ENCODE measurements at regions not wholly inside any gene's neighbourhood (a gene's known extent, or its start where the extent isn't known, plus 50 kb on each side); places are given as distances from the start of the nearest gene placed in this dataset.
"Not testable (repeated sequence)": the region's sequence is repeated elsewhere in the genome, so short reads cannot be mapped to it uniquely, and the experiment has no call there.

DNA sequence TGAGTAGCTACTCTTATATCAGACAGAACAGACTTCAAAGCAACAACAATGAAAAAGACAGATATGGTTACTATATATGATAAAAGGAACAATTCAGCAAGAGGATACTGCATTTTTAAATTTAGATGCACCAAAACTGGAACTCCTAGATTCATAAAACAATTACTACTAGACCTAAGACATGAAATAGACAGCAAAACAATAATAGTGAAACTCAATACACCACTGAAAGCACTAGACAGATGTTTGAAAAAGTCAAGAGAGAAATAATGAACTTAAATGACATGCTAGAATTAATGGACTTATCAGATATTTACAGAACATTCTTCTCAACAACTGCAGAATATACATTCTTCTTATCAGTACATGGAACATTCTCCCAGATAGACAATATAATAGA, 99.5 kb upstream of the ITM2A start:
- Histone ChIP-seq H3K4me3 (ENCODE audit: low read length) (no peak overlapping the region), H3K4me2 (ENCODE audit: low read length) (no peak overlapping the region), H3K27ac (ENCODE audit: low read length) (no peak overlapping the region), H3F3A (ENCODE audit: low read length, unreplicated experiment) (no peaks in the 10 kb centered on the region), H4K20me1 (ENCODE audit: low read length) (no peaks in the 10 kb centered on the region), H2AFZ (ENCODE audit: low read length) (no peak overlapping the region), H3K36me3 (ENCODE audit: low read depth, low read length) (no peaks in the 10 kb centered on the region), H3K9me3 (ENCODE audit: low read length) (no peaks in the 10 kb centered on the region), H3K27me3 (ENCODE audit: low read length) (no peaks in the 10 kb centered on the region), H3K9ac (ENCODE audit: low read length) (no peak overlapping the region), H3K79me2 (ENCODE audit: low read length) (no peaks in the 10 kb centered on the region), H3K4me1 (ENCODE audit: insufficient read depth, low read length) (no peaks in the 10 kb centered on the region), H3K9me2 (replicated peaks; ENCODE audit: low read length) (no peaks in the 10 kb centered on the region)
- ATAC-seq (no peak), DNase-seq (no peak)
- ChIA-PET CTCF (no interaction called here), POLR2A (ENCODE audit: unreplicated experiment) (no interaction called here)
- intact Hi-C loops (cut with micrococcal nuclease) = no loop called here
- no TSS peak for BruUV-seq (replicated peaks)
- TF ChIP-seq EZH2 (IDR thresholded peaks at IDR 0.05; ENCODE audit: low read length, unreplicated experiment) (no peak), EZH2phosphoT487 (IDR thresholded peaks at IDR 0.05; ENCODE audit: borderline replicate concordance, low read length) (no peak)
- TF ChIP-seq, protein P1, sequence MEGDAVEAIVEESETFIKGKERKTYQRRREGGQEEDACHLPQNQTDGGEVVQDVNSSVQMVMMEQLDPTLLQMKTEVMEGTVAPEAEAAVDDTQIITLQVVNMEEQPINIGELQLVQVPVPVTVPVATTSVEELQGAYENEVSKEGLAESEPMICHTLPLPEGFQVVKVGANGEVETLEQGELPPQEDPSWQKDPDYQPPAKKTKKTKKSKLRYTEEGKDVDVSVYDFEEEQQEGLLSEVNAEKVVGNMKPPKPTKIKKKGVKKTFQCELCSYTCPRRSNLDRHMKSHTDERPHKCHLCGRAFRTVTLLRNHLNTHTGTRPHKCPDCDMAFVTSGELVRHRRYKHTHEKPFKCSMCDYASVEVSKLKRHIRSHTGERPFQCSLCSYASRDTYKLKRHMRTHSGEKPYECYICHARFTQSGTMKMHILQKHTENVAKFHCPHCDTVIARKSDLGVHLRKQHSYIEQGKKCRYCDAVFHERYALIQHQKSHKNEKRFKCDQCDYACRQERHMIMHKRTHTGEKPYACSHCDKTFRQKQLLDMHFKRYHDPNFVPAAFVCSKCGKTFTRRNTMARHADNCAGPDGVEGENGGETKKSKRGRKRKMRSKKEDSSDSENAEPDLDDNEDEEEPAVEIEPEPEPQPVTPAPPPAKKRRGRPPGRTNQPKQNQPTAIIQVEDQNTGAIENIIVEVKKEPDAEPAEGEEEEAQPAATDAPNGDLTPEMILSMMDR (conservative IDR thresholded peaks at IDR 0.05; ENCODE audit: low read depth, low read length) = no peak

DNA sequence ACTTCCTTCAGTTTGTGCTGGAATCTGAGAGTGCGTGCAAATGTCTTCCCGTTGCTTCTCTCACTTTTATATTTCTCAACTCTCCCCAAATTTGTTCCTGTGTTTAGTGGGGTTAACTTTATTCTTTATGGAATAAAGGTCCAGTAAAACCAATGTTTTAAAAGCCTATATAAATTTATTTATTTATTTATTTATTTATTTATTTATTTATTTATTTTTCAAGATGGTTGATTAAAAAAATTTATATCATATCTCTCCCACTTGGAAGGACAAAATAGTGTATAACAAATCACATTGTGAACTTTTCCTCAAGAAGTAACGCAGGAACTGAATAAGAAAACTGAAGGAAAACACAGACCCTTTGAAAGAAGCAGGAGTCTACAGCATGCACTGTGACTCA, 95.3 kb upstream of the ITM2A start:
- intact Hi-C loops (cut with micrococcal nuclease) = no loop called here
- no peak for DNase-seq
- TF ChIP-seq EZH2 (IDR thresholded peaks at IDR 0.05; ENCODE audit: low read length, unreplicated experiment) (no peak), EZH2phosphoT487 (IDR thresholded peaks at IDR 0.05; ENCODE audit: borderline replicate concordance, low read length) (no peak)
- TF ChIP-seq, protein P1 (conservative IDR thresholded peaks at IDR 0.05; ENCODE audit: low read depth, low read length) = no peak
- ChIA-PET POLR2A (ENCODE audit: unreplicated experiment) (no interaction called here), CTCF (no interaction called here)
- no peak for ATAC-seq
- H3K9me2 ChIP-seq (replicated peaks; ENCODE audit: low read length) = no peaks in the 10 kb centered on the region
- no peak overlapping the region for H3K27ac ChIP-seq (ENCODE audit: low read length)
- H3K9ac ChIP-seq (ENCODE audit: low read length) = no peak overlapping the region
- no peaks in the 10 kb centered on the region for H4K20me1 ChIP-seq (ENCODE audit: low read length)
- H3K27me3 ChIP-seq (ENCODE audit: low read length) = no peaks in the 10 kb centered on the region
- H3K9me3 ChIP-seq (ENCODE audit: low read length) = no peaks in the 10 kb centered on the region
- no peak overlapping the region for H3K4me2 ChIP-seq (ENCODE audit: low read length)
- H2AFZ ChIP-seq (ENCODE audit: low read length) = no peak overlapping the region
- no peak overlapping the region for H3K4me3 ChIP-seq (ENCODE audit: low read length)
- H3F3A ChIP-seq (ENCODE audit: low read length, unreplicated experiment) = no peaks in the 10 kb centered on the region
- H3K79me2 ChIP-seq (ENCODE audit: low read length) = no peaks in the 10 kb centered on the region
- BruUV-seq (replicated peaks) = no TSS peak
- no peaks in the 10 kb centered on the region for H3K36me3 ChIP-seq (ENCODE audit: low read depth, low read length)
- no peaks in the 10 kb centered on the region for H3K4me1 ChIP-seq (ENCODE audit: insufficient read depth, low read length)

DNA sequence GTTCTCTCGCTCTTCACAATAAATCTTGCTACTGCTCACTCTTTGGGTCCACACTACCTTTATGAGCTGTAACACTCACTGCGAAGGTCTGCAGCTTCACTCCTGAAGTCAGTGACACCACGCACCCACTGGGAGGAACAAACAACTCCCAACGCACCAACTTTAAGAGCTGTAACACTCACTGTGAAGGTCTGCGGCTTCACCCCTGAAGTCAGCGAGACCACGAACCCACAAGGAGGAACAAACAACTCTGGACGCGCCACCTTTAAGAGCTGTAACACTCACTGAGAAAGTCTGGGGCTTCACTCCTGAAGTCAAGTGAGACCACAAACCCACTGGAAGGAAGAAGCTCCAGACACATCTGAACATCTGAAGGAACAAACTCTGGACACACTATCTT, 89.5 kb upstream of the ITM2A start:
- BruUV-seq (replicated peaks); H3K9me2 ChIP-seq (replicated peaks; ENCODE audit: low read length); H3K9me3 ChIP-seq (ENCODE audit: low read length); H3K9ac ChIP-seq (ENCODE audit: low read length); H3K27ac ChIP-seq (ENCODE audit: low read length); intact Hi-C loops (cut with micrococcal nuclease); ATAC-seq; H3K4me1 ChIP-seq (ENCODE audit: insufficient read depth, low read length); CTCF ChIA-PET; H4K20me1 ChIP-seq (ENCODE audit: low read length); H3K36me3 ChIP-seq (ENCODE audit: low read depth, low read length); H3K27me3 ChIP-seq (ENCODE audit: low read length); DNase-seq; H3K4me3 ChIP-seq (ENCODE audit: low read length); POLR2A ChIA-PET (ENCODE audit: unreplicated experiment); H3K4me2 ChIP-seq (ENCODE audit: low read length); H2AFZ ChIP-seq (ENCODE audit: low read length); H3K79me2 ChIP-seq (ENCODE audit: low read length); H3F3A ChIP-seq (ENCODE audit: low read length, unreplicated experiment): not testable (repeated sequence)
